Endothelial cell of umbilical vein (primary cell): ENCODE measurements at regions not wholly inside any gene's neighbourhood (a gene's known extent, or its start where the extent isn't known, plus 50 kb on each side); places are given as distances from the start of the nearest gene placed in this dataset.

Source experiments
- CTCF ChIP-seq, 2 donors: IDR thresholded peaks; 1 replicate in 1 of 2; 2 replicates in 1 of 2; pipeline ENCODE4 v1.5.1; 2011; ENCODE audit warnings: low read length in 2 of 2, mild to moderate bottlenecking in 2 of 2, moderate library complexity in 2 of 2, control low read depth in 1 of 2, inconsistent platforms in 1 of 2, low read depth in 1 of 2; ENCODE audit not compliant: insufficient read depth in 1 of 2; ENCODE audit errors: extremely low read depth in 1 of 2
- EZH2 ChIP-seq: IDR thresholded peaks from 2 replicates; pipeline ENCODE4 v1.6.1; 2012; ENCODE audit warnings: borderline replicate concordance, low read depth, mild to moderate bottlenecking, moderate library complexity, low read length, inconsistent platforms; ENCODE audit not compliant: severe bottlenecking
- POLR2A ChIP-seq: IDR thresholded peaks from 2 replicates; pipeline ENCODE4 v1.6.1; 2012; ENCODE audit warnings: low read depth, mild to moderate bottlenecking, control low read depth, low read length
- POLR2AphosphoS5 ChIP-seq: IDR thresholded peaks from 2 replicates; pipeline ENCODE4 v1.6.1; 2012; ENCODE audit warnings: low read depth, mild to moderate bottlenecking, control low read depth, low read length, moderate library complexity; ENCODE audit not compliant: insufficient read depth
- TF ChIP-seq, protein P1 (sequence below): IDR thresholded peaks from 2 replicates; pipeline ENCODE4 v1.6.1; 2011; ENCODE audit not compliant: insufficient read depth, insufficient read length

- TF ChIP-seq POLR2A (no peak), CTCF (IDR thresholded peaks at IDR 0.05; ENCODE audit: extremely low read depth in 1 of 2, insufficient read depth in 1 of 2, low read depth in 1 of 2, low read length in 2 of 2) (no peak), POLR2AphosphoS5 (no peak), EZH2 (no peak)
- TF ChIP-seq, protein P1, sequence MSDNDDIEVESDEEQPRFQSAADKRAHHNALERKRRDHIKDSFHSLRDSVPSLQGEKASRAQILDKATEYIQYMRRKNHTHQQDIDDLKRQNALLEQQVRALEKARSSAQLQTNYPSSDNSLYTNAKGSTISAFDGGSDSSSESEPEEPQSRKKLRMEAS, result no peak
Observed at GRCh38 chr16:87035053-87035452, 282.1 kb downstream of the C16orf95 start.
